ENCODE measurements at regions not wholly inside any gene's neighbourhood (a gene's known extent, or its start where the extent isn't known, plus 50 kb on each side); places are given as distances from the start of the nearest gene placed in this dataset.

GRCh38 chrX:69431420-69431819, 72.7 kb upstream of the NALF2 start:
- H3K4me3 ChIP-seq (replicated peaks in 1 of 3; ENCODE audit: insufficient read depth in 1 of 3, low read depth in 2 of 3, low read length in 3 of 3) = no peak overlapping the region
- H3K4me2 ChIP-seq (ENCODE audit: low read depth, low read length) = no peak overlapping the region
- H4K20me1 ChIP-seq (ENCODE audit: insufficient read depth, low read length) = no peaks in the 10 kb centered on the region
- H3K27ac ChIP-seq (ENCODE audit: extremely low read length, insufficient read depth, low read length) = no peak overlapping the region
- WGBS (ENCODE audit: low lambda C conversion rate) = 0% methylated on average over 1 of the region's 1 CpG
- in situ Hi-C loops (cut with HindIII; ENCODE audit: extremely low pct_ligation_motif_present, low pct_unique_long_range_greater_than_20kb) (no loop called here), intact Hi-C loops (cut with micrococcal nuclease; ENCODE audit: unreplicated experiment) (no loop called here)
- TF ChIP-seq TBP (CRISPR knock-in tag; IDR thresholded peaks at IDR 0.05) (no peak), ZMYM4 (CRISPR knock-in tag; IDR thresholded peaks at IDR 0.05) (no peak), MAFF (IDR thresholded peaks at IDR 0.05; ENCODE audit: low read depth, low read length) (peak; percentile 80), ZNF10 (CRISPR knock-in tag; IDR thresholded peaks at IDR 0.05; ENCODE audit: borderline replicate concordance, low read depth) (no peak), GMEB2 (CRISPR knock-in tag; IDR thresholded peaks at IDR 0.05; ENCODE audit: low read depth) (no peak), ZNF333 (CRISPR knock-in tag; IDR thresholded peaks at IDR 0.05; ENCODE audit: borderline replicate concordance) (no peak), MAFK (conservative IDR thresholded peaks at IDR 0.05 in 1 of 2, IDR thresholded peaks at IDR 0.05 in 1 of 2; ENCODE audit: low read length in 2 of 2) (peak; percentile 47 to 89; a peak in 3 of 4 replicates)
- no peaks in the 10 kb centered on the region for H3K36me3 ChIP-seq (replicated peaks in 1 of 2; ENCODE audit: control insufficient read depth in 1 of 2, insufficient read depth in 2 of 2, low read length in 2 of 2)
- POLR2A ChIA-PET = no interaction called here
- no peaks in the 10 kb centered on the region for H3K4me1 ChIP-seq (ENCODE audit: insufficient read depth, low read length)
- no peak for FAIRE-seq
- ATAC-seq = no peak
- H2AFZ ChIP-seq (ENCODE audit: low read length) = no peak overlapping the region
- no peak overlapping the region for H3K9ac ChIP-seq (ENCODE audit: insufficient read depth, low read depth, low read length)
- no peaks in the 10 kb centered on the region for H3K79me2 ChIP-seq (ENCODE audit: insufficient read depth, low read length)
- H3K27me3 ChIP-seq (ENCODE audit: control insufficient read depth in 1 of 2, insufficient read depth in 2 of 2, low read length in 2 of 2) = no peaks in the 10 kb centered on the region
- DNase-seq (ENCODE audit: low spot score) = no peak
- CTCF ChIA-PET (ENCODE audit: low intra/inter-chr PET ratio, low total read pairs) = no interaction called here
- no peaks in the 10 kb centered on the region for H3K9me3 ChIP-seq (ENCODE audit: low read length)
- BruUV-seq (replicated peaks) = no TSS peak

GRCh38 chrX:69430785-69431184, 73.3 kb upstream of the NALF2 start:
- Histone ChIP-seq H3K4me1 (ENCODE audit: insufficient read depth, low read length) (no peaks in the 10 kb centered on the region), H3K4me3 (replicated peaks in 1 of 3; ENCODE audit: insufficient read depth in 1 of 3, low read depth in 2 of 3, low read length in 3 of 3) (no peak overlapping the region), H3K9me3 (ENCODE audit: low read length) (no peaks in the 10 kb centered on the region), H3K27ac (ENCODE audit: extremely low read length, insufficient read depth, low read length) (no peak overlapping the region), H3K4me2 (ENCODE audit: low read depth, low read length) (no peak overlapping the region), H2AFZ (ENCODE audit: low read length) (no peak overlapping the region), H3K27me3 (ENCODE audit: control insufficient read depth in 1 of 2, insufficient read depth in 2 of 2, low read length in 2 of 2) (no peaks in the 10 kb centered on the region), H3K36me3 (replicated peaks in 1 of 2; ENCODE audit: control insufficient read depth in 1 of 2, insufficient read depth in 2 of 2, low read length in 2 of 2) (no peaks in the 10 kb centered on the region), H3K79me2 (ENCODE audit: insufficient read depth, low read length) (no peaks in the 10 kb centered on the region), H4K20me1 (ENCODE audit: insufficient read depth, low read length) (no peaks in the 10 kb centered on the region), H3K9ac (ENCODE audit: insufficient read depth, low read depth, low read length) (no peak overlapping the region)
- ATAC-seq (no peak), DNase-seq (ENCODE audit: low spot score) (no peak), FAIRE-seq (no peak)
- intact Hi-C loops (cut with micrococcal nuclease; ENCODE audit: unreplicated experiment) (no loop called here), in situ Hi-C loops (cut with HindIII; ENCODE audit: extremely low pct_ligation_motif_present, low pct_unique_long_range_greater_than_20kb) (no loop called here)
- BruUV-seq (replicated peaks) = no TSS peak
- TF ChIP-seq TERF1 (CRISPR knock-in tag; IDR thresholded peaks at IDR 0.05) (no peak), HDAC1 (CRISPR knock-in tag; IDR thresholded peaks at IDR 0.05) (no peak), MXD3 (CRISPR knock-in tag; IDR thresholded peaks at IDR 0.05) (no peak), ZKSCAN5 (CRISPR knock-in tag; IDR thresholded peaks at IDR 0.05) (no peak), MTERF4 (CRISPR knock-in tag; IDR thresholded peaks at IDR 0.05) (no peak), HMG20B (CRISPR knock-in tag; conservative IDR thresholded peaks at IDR 0.05) (no peak), MED1 (CRISPR knock-in tag; IDR thresholded peaks at IDR 0.05) (no peak), REXO4 (CRISPR knock-in tag; IDR thresholded peaks at IDR 0.05; ENCODE audit: borderline replicate concordance) (no peak), RXRA (CRISPR knock-in tag; IDR thresholded peaks at IDR 0.05) (no peak)
- CTCF ChIA-PET (ENCODE audit: low intra/inter-chr PET ratio, low total read pairs) = no interaction called here
- WGBS (ENCODE audit: low lambda C conversion rate) = 5% methylated on average over 2 of the region's 2 CpGs
- POLR2A ChIA-PET = no interaction called here

All from HepG2 (cell line).